K562 (cell line): ENCODE measurements at regions not wholly inside any gene's neighbourhood (a gene's known extent, or its start where the extent isn't known, plus 50 kb on each side); places are given as distances from the start of the nearest gene placed in this dataset.

Experiments used
- AFF1 ChIP-seq, 2 experiments: fragments of 450-650 bp; IDR thresholded peaks; 2 replicates each; pipeline ENCODE4 v1.6.1; 2018; ENCODE audit warnings: mild to moderate bottlenecking in 2 of 2, low read depth in 1 of 2; ENCODE audit not compliant: partially characterized antibody in 2 of 2
- CHD1 ChIP-seq: fragments of 200-600 bp; sonication (generic); IDR thresholded peaks from one replicate; pipeline ENCODE4 v1.6.1; 2012; ENCODE audit warnings: mild to moderate bottlenecking, moderate library complexity, low read length, inconsistent platforms
- CREB3 ChIP-seq: fragments of 450-650 bp; conservative IDR thresholded peaks from 2 replicates; pipeline ENCODE4 v1.6.1; 2016; ENCODE audit warnings: missing genetic modification characterization, low read depth, mild to moderate bottlenecking, missing compliant biosample characterization, moderate library complexity
- HNRNPK ChIP-seq: fragments of 200-400 bp; formaldehyde crosslinking; IDR thresholded peaks from one replicate; pipeline ENCODE4 v1.6.1; 2018; ENCODE audit warnings: mild to moderate bottlenecking, low read depth, low read length; ENCODE audit not compliant: poor library complexity, severe bottlenecking
- NONO ChIP-seq, 2 experiments: fragments of 200-400 bp in 1 of 2; fragments of 450-650 bp in 1 of 2; formaldehyde crosslinking in 1 of 2; IDR thresholded peaks; 2 replicates each; pipeline ENCODE4 v1.6.1; 2017; ENCODE audit warnings: low read depth in 2 of 2, mild to moderate bottlenecking in 2 of 2, moderate library complexity in 2 of 2, low read length in 1 of 2
- PTBP1 ChIP-seq: fragments of 200-400 bp; formaldehyde crosslinking; IDR thresholded peaks from 2 replicates; pipeline ENCODE4 v1.6.1; 2017; ENCODE audit warnings: low read depth, low read length
- RFX5 ChIP-seq: IDR thresholded peaks from 2 replicates; pipeline ENCODE4 v1.6.1; 2011; ENCODE audit warnings: low read depth, mild to moderate bottlenecking, improper control_type of control experiment, low read length
- SMAD2 ChIP-seq: fragments of 150-350 bp; IDR thresholded peaks from 2 replicates; pipeline ENCODE4 v1.6.1; 2014; ENCODE audit warnings: low read depth, mild to moderate bottlenecking, low read length
- SMARCA4 ChIP-seq: fragments of 450-650 bp; IDR thresholded peaks from 2 replicates; pipeline ENCODE4 v1.6.1; 2016
- ZBTB33 ChIP-seq: sonication (generic); formaldehyde crosslinking; IDR thresholded peaks from 2 replicates; pipeline ENCODE4 v1.8.1; 2023; ENCODE audit warnings: mild to moderate bottlenecking, missing genetic modification reagents
- ZNF436 ChIP-seq: fragments of 250-450, 450-650 bp; sonication (Bioruptor Pico); formaldehyde crosslinking; IDR thresholded peaks from 2 replicates; pipeline ENCODE4 v1.7.0; 2020; ENCODE audit warnings: mild to moderate bottlenecking
- ZNF57 ChIP-seq: fragments of 450-650 bp; formaldehyde crosslinking; IDR thresholded peaks from 2 replicates; pipeline ENCODE4 v1.4.0; 2020; ENCODE audit warnings: mild to moderate bottlenecking, moderate library complexity
- TF ChIP-seq, protein P1 (sequence below): fragments of 250-450 bp; sonication (Bioruptor Pico); IDR thresholded peaks from 2 replicates; pipeline ENCODE4 v1.5.0; 2021; ENCODE audit warnings: mild to moderate bottlenecking, borderline replicate concordance
- TF ChIP-seq, protein P2 (sequence below), 3 experiments: IDR thresholded peaks in 2 of 3; conservative IDR thresholded peaks in 1 of 3; 2 replicates each; pipeline ENCODE4 v1.5.1; 2011 to 2012; ENCODE audit warnings: low read length in 3 of 3, mild to moderate bottlenecking in 3 of 3, control low read depth in 2 of 3, improper control_type of control experiment in 1 of 3, inconsistent platforms in 1 of 3, low read depth in 1 of 3, mixed read lengths in 1 of 3, moderate library complexity in 1 of 3; ENCODE audit not compliant: insufficient read depth in 2 of 3

GRCh38 chr4:127533028-127533700 lies 99.6 kb upstream of the INTU start (continued):
- TF ChIP-seq, protein P1, sequence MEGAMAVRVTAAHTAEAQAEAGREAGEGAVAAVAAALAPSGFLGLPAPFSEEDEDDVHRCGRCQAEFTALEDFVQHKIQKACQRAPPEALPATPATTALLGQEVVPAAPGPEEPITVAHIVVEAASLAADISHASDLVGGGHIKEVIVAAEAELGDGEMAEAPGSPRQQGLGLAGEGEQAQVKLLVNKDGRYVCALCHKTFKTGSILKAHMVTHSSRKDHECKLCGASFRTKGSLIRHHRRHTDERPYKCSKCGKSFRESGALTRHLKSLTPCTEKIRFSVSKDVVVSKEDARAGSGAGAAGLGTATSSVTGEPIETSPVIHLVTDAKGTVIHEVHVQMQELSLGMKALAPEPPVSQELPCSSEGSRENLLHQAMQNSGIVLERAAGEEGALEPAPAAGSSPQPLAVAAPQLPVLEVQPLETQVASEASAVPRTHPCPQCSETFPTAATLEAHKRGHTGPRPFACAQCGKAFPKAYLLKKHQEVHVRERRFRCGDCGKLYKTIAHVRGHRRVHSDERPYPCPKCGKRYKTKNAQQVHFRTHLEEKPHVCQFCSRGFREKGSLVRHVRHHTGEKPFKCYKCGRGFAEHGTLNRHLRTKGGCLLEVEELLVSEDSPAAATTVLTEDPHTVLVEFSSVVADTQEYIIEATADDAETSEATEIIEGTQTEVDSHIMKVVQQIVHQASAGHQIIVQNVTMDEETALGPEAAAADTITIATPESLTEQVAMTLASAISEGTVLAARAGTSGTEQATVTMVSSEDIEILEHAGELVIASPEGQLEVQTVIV (CRISPR knock-in tag) = no peak
- no peak for TF ChIP-seq HNRNPK
- TF ChIP-seq RFX5 = no peak
- no peak for TF ChIP-seq ZNF436 (CRISPR knock-in tag)
- no peak for TF ChIP-seq CREB3 (tag)
- TF ChIP-seq AFF1 (IDR thresholded peaks at IDR 0.05; ENCODE audit: low read depth in 1 of 2, partially characterized antibody in 2 of 2) = peak; percentile 41 to 54
- TF ChIP-seq SMARCA4 = peak; percentile 71
- no peak for TF ChIP-seq NONO (IDR thresholded peaks at IDR 0.05; ENCODE audit: low read depth in 2 of 2, low read length in 1 of 2)
- TF ChIP-seq, protein P2, sequence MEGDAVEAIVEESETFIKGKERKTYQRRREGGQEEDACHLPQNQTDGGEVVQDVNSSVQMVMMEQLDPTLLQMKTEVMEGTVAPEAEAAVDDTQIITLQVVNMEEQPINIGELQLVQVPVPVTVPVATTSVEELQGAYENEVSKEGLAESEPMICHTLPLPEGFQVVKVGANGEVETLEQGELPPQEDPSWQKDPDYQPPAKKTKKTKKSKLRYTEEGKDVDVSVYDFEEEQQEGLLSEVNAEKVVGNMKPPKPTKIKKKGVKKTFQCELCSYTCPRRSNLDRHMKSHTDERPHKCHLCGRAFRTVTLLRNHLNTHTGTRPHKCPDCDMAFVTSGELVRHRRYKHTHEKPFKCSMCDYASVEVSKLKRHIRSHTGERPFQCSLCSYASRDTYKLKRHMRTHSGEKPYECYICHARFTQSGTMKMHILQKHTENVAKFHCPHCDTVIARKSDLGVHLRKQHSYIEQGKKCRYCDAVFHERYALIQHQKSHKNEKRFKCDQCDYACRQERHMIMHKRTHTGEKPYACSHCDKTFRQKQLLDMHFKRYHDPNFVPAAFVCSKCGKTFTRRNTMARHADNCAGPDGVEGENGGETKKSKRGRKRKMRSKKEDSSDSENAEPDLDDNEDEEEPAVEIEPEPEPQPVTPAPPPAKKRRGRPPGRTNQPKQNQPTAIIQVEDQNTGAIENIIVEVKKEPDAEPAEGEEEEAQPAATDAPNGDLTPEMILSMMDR (IDR thresholded peaks at IDR 0.05 in 2 of 3, conservative IDR thresholded peaks at IDR 0.05 in 1 of 3; ENCODE audit: insufficient read depth in 2 of 3, low read depth in 1 of 3, low read length in 3 of 3) = no peak
- no peak for TF ChIP-seq ZBTB33 (CRISPR knock-in tag)
- no peak for TF ChIP-seq ZNF57 (CRISPR knock-in tag)
- TF ChIP-seq PTBP1 = no peak
- no peak for TF ChIP-seq SMAD2
- no peak for TF ChIP-seq CHD1
